NCI-H2081 treated with DMSO at 0.1 percent for 48 hours (cell line): ENCODE measurements at regions not wholly inside any gene's neighbourhood (a gene's known extent, or its start where the extent isn't known, plus 50 kb on each side); places are given as distances from the start of the nearest gene placed in this dataset.

ENCODE experiments used
- DNase-seq: peaks from one replicate; lab custom pipeline; 2025; lab: John Stamatoyannopoulos, UW

GRCh38 chrX:46447384-46447783 is 97.8 kb downstream of the ZNF674 start:
- no peak for DNase-seq

- no peak for DNase-seq
Measured at GRCh38 chrX:46446727-46447378, 98.4 kb downstream of the ZNF674 start.

GRCh38 chrX:46444011-46444410 is 101.2 kb downstream of the ZNF674 start:
- DNase-seq, result no peak

- DNase-seq, result no peak
Measured at GRCh38 chrX:46436744-46437143, 108.5 kb downstream of the ZNF674 start.

GRCh38 chrX:46433892-46434291 is 111.3 kb downstream of the ZNF674 start:
- no peak for DNase-seq

- DNase-seq, result peak; percentile 31
Measured at GRCh38 chrX:46408553-46409407, 136.4 kb downstream of the ZNF674 start.

GRCh38 chrX:46407753-46408130 is 137.5 kb downstream of the ZNF674 start:
- DNase-seq, result no peak

- DNase-seq, result no peak
Measured at GRCh38 chrX:46407036-46407752, 138.0 kb downstream of the ZNF674 start.

GRCh38 chrX:46404774-46405173 is 140.4 kb downstream of the ZNF674 start:
- no peak for DNase-seq

- no peak for DNase-seq
Measured at GRCh38 chrX:46400530-46401443, 144.4 kb downstream of the ZNF674 start.

GRCh38 chrX:46398874-46399273 is 146.3 kb downstream of the ZNF674 start:
- DNase-seq, result no peak

GRCh38 chrX:46398126-46398525 is 147.1 kb downstream of the ZNF674 start:
- no peak for DNase-seq

- DNase-seq, result no peak
Measured at GRCh38 chrX:46386511-46386910, 158.7 kb downstream of the ZNF674 start.

- DNase-seq, result no peak
Measured at GRCh38 chrX:46383006-46383405, 162.2 kb downstream of the ZNF674 start.

GRCh38 chrX:46382595-46382994 is 162.6 kb downstream of the ZNF674 start:
- no peak for DNase-seq

GRCh38 chrX:46381630-46382029 is 163.6 kb downstream of the ZNF674 start:
- DNase-seq, result no peak

- no peak for DNase-seq
Measured at GRCh38 chrX:46380148-46380752, 165.0 kb downstream of the ZNF674 start.

- peak; percentile 22 for DNase-seq
Measured at GRCh38 chrX:46376246-46376885, 168.9 kb downstream of the ZNF674 start.

- DNase-seq, result no peak
Measured at GRCh38 chrX:46375831-46376230, 169.4 kb downstream of the ZNF674 start.

GRCh38 chrX:46374371-46374770 is 170.8 kb downstream of the ZNF674 start:
- DNase-seq, result no peak

- no peak for DNase-seq
Measured at GRCh38 chrX:46367491-46367890, 177.7 kb downstream of the ZNF674 start.
